ENCODE measurements at regions not wholly inside any gene's neighbourhood (a gene's known extent, or its start where the extent isn't known, plus 50 kb on each side); places are given as distances from the start of the nearest gene placed in this dataset.

- Histone ChIP-seq H3K27ac (ENCODE audit: low read depth in 1 of 3, low read length in 2 of 3) (no peak overlapping the region), H3K9me3 (ENCODE audit: control insufficient read depth in 2 of 2, insufficient read depth in 1 of 2, low read depth in 1 of 2, low read length in 1 of 2) (no peaks in the 10 kb centered on the region), H3K36me3 (ENCODE audit: control insufficient read depth in 3 of 3, insufficient read depth in 2 of 3, low read depth in 1 of 3, low read length in 3 of 3) (no peaks in the 10 kb centered on the region), H3K4me3 (ENCODE audit: low read depth in 1 of 3, low read length in 3 of 3) (no peak overlapping the region), H3K4me1 (ENCODE audit: control insufficient read depth in 3 of 3, insufficient read depth in 2 of 3, low read depth in 1 of 3, low read length in 2 of 3) (no peaks in the 10 kb centered on the region), H3K27me3 (ENCODE audit: control insufficient read depth in 3 of 3, insufficient read depth in 3 of 3, low read length in 3 of 3) (peaks cover 0 to 2% (median 0%) of the 10 kb centered on the region in 3 donors)
- 59 to 76% (median 72%) methylated on average over 8 of the region's 8 CpGs for WGBS, 3 donors
- no peak for FAIRE-seq
- DNase-seq: no peak
These were observed 121.7 kb downstream of the ICE1 start for GRCh38 chr5:5544094-5544663.

GRCh38 chr5:5542654-5543053 lies 120.2 kb downstream of the ICE1 start:
- DNase-seq: no peak
- Histone ChIP-seq H3K4me3 (ENCODE audit: low read depth in 1 of 3, low read length in 3 of 3) (no peak overlapping the region), H3K9me3 (ENCODE audit: control insufficient read depth in 2 of 2, insufficient read depth in 1 of 2, low read depth in 1 of 2, low read length in 1 of 2) (no peaks in the 10 kb centered on the region), H3K27ac (ENCODE audit: low read depth in 1 of 3, low read length in 2 of 3) (no peak overlapping the region), H3K27me3 (ENCODE audit: control insufficient read depth in 3 of 3, insufficient read depth in 3 of 3, low read length in 3 of 3) (peaks cover 0 to 2% (median 0%) of the 10 kb centered on the region in 3 donors), H3K4me1 (ENCODE audit: control insufficient read depth in 3 of 3, insufficient read depth in 2 of 3, low read depth in 1 of 3, low read length in 2 of 3) (no peaks in the 10 kb centered on the region), H3K36me3 (ENCODE audit: control insufficient read depth in 3 of 3, insufficient read depth in 2 of 3, low read depth in 1 of 3, low read length in 3 of 3) (no peaks in the 10 kb centered on the region)
- WGBS, 3 donors: 37 to 65% (median 56%) methylated on average over 4 of the region's 4 CpGs
- no peak for FAIRE-seq

- no peak overlapping the region for H3K4me3 ChIP-seq (ENCODE audit: low read depth in 1 of 3, low read length in 3 of 3)
- DNase-seq: no peak
- FAIRE-seq: no peak
- H3K27ac ChIP-seq (ENCODE audit: low read depth in 1 of 3, low read length in 2 of 3): no peak overlapping the region
- no peaks in the 10 kb centered on the region for H3K36me3 ChIP-seq (ENCODE audit: control insufficient read depth in 3 of 3, insufficient read depth in 2 of 3, low read depth in 1 of 3, low read length in 3 of 3)
- H3K9me3 ChIP-seq (ENCODE audit: control insufficient read depth in 2 of 2, insufficient read depth in 1 of 2, low read depth in 1 of 2, low read length in 1 of 2): no peaks in the 10 kb centered on the region
- H3K4me1 ChIP-seq (ENCODE audit: control insufficient read depth in 3 of 3, insufficient read depth in 2 of 3, low read depth in 1 of 3, low read length in 2 of 3): no peaks in the 10 kb centered on the region
- peaks cover 0 to 2% (median 0%) of the 10 kb centered on the region in 3 donors for H3K27me3 ChIP-seq (ENCODE audit: control insufficient read depth in 3 of 3, insufficient read depth in 3 of 3, low read length in 3 of 3)
- WGBS, 3 donors: 64 to 67% (median 65%) methylated on average over 4 of the region's 4 CpGs
These were observed 117.6 kb downstream of the ICE1 start for GRCh38 chr5:5540065-5540464.

All from small intestine (tissue), 7 donors.